Non-pigmented ciliary epithelial cell (primary cell): ENCODE measurements at regions not wholly inside any gene's neighbourhood (a gene's known extent, or its start where the extent isn't known, plus 50 kb on each side); places are given as distances from the start of the nearest gene placed in this dataset.
"Not testable (repeated sequence)": the region's sequence is repeated elsewhere in the genome, so short reads cannot be mapped to it uniquely, and the experiment has no call there.

Experiments
- DNase-seq: peaks from one replicate; pipeline ENCODE4 v3.0.0-alpha.2; 2010; ENCODE audit warnings: low read depth

GRCh38 chr12:13562915-13563742, 366.6 kb downstream of the EMP1 start:
- no peak for DNase-seq

GRCh38 chr12:13561923-13562322, 365.4 kb downstream of the EMP1 start:
- DNase-seq, result no peak

- no peak for DNase-seq
Observed at GRCh38 chr12:13559318-13559978, 362.9 kb downstream of the EMP1 start.

GRCh38 chr12:13552830-13553229, 356.3 kb downstream of the EMP1 start:
- no peak for DNase-seq

GRCh38 chr12:13547283-13547682, 350.8 kb downstream of the EMP1 start:
- DNase-seq, result no peak

GRCh38 chr12:13546231-13546630, 349.7 kb downstream of the EMP1 start:
- DNase-seq, result no peak

GRCh38 chr12:13539051-13539450, 342.5 kb downstream of the EMP1 start:
- no peak for DNase-seq

- no peak for DNase-seq
Observed at GRCh38 chr12:13538136-13538535, 341.6 kb downstream of the EMP1 start.

GRCh38 chr12:13537623-13538022, 341.1 kb downstream of the EMP1 start:
- no peak for DNase-seq

GRCh38 chr12:13536219-13536910, 339.8 kb downstream of the EMP1 start:
- no peak for DNase-seq

- peak; percentile 1 for DNase-seq
Observed at GRCh38 chr12:13534645-13535398, 338.3 kb downstream of the EMP1 start.

- no peak for DNase-seq
Observed at GRCh38 chr12:13534242-13534641, 337.7 kb downstream of the EMP1 start.

- DNase-seq, result no peak
Observed at GRCh38 chr12:13530966-13531365, 334.4 kb downstream of the EMP1 start.

- not testable (repeated sequence) for DNase-seq
Observed at GRCh38 chr12:13526185-13526921, 329.8 kb downstream of the EMP1 start.

GRCh38 chr12:13523536-13524307, 327.2 kb downstream of the EMP1 start:
- no peak for DNase-seq

GRCh38 chr12:13518034-13518433, 321.5 kb downstream of the EMP1 start:
- not testable (repeated sequence) for DNase-seq

GRCh38 chr12:13509740-13510139, 313.2 kb downstream of the EMP1 start:
- no peak for DNase-seq

GRCh38 chr12:13505636-13506035, 309.1 kb downstream of the EMP1 start:
- DNase-seq, result no peak

- no peak for DNase-seq
Observed at GRCh38 chr12:13505224-13505623, 308.7 kb downstream of the EMP1 start.

- DNase-seq, result no peak
Observed at GRCh38 chr12:13504736-13505135, 308.2 kb downstream of the EMP1 start.

- DNase-seq, result no peak
Observed at GRCh38 chr12:13504074-13504473, 307.5 kb downstream of the EMP1 start.
